ENCODE measurements at regions not wholly inside any gene's neighbourhood (a gene's known extent, or its start where the extent isn't known, plus 50 kb on each side); places are given as distances from the start of the nearest gene placed in this dataset.

GRCh38 chr4:15245006-15245530 is 182.8 kb upstream of the C1QTNF7 start:
- no peak overlapping the region for H3K4me3 ChIP-seq
- TF ChIP-seq CTCF (IDR thresholded peaks at IDR 0.05), result no peak
- H3K4me1 ChIP-seq (ENCODE audit: control insufficient read depth in 1 of 2, low read depth in 2 of 2), result peaks cover 8 to 14% of the 10 kb centered on the region in 2 donors
- no peak for DNase-seq (ENCODE audit: low spot score)
- ATAC-seq (ENCODE audit: insufficient number of reproducible peaks, low FRiP score, low read depth), result no peak
- no peak overlapping the region for H3K27ac ChIP-seq
- H3K27me3 ChIP-seq (replicated peaks; ENCODE audit: insufficient read depth), result no peaks in the 10 kb centered on the region
- H3K36me3 ChIP-seq, result no peaks in the 10 kb centered on the region
- H3K9me3 ChIP-seq, result no peaks in the 10 kb centered on the region

GRCh38 chr4:15250021-15250441 is 177.8 kb upstream of the C1QTNF7 start:
- no peak for TF ChIP-seq CTCF (IDR thresholded peaks at IDR 0.05)
- Histone ChIP-seq H3K36me3 (no peaks in the 10 kb centered on the region), H3K27ac (peak overlapping the region; percentile 39 to 58), H3K4me3 (no peak overlapping the region), H3K9me3 (no peaks in the 10 kb centered on the region), H3K4me1 (ENCODE audit: control insufficient read depth in 1 of 2, low read depth in 2 of 2) (peaks cover 5 to 41% of the 10 kb centered on the region in 2 donors), H3K27me3 (replicated peaks; ENCODE audit: insufficient read depth) (no peaks in the 10 kb centered on the region)
- DNase-seq (ENCODE audit: low spot score) (no peak), ATAC-seq (ENCODE audit: insufficient number of reproducible peaks, low FRiP score, low read depth) (no peak)

- DNase-seq (ENCODE audit: low spot score) (no peak), ATAC-seq (ENCODE audit: insufficient number of reproducible peaks, low FRiP score, low read depth) (no peak)
- H3K36me3 ChIP-seq, result no peaks in the 10 kb centered on the region
- peak overlapping the region; percentile 11 to 33 for H3K27ac ChIP-seq
- TF ChIP-seq CTCF (IDR thresholded peaks at IDR 0.05), result no peak
- no peaks in the 10 kb centered on the region for H3K27me3 ChIP-seq (replicated peaks; ENCODE audit: insufficient read depth)
- H3K4me1 ChIP-seq (ENCODE audit: control insufficient read depth in 1 of 2, low read depth in 2 of 2), result peaks cover 5 to 41% of the 10 kb centered on the region in 2 donors
- H3K9me3 ChIP-seq, result no peaks in the 10 kb centered on the region
- H3K4me3 ChIP-seq, result no peak overlapping the region
Observed at GRCh38 chr4:15253349-15253748, 174.5 kb upstream of the C1QTNF7 start.

- no peak for ATAC-seq (ENCODE audit: insufficient number of reproducible peaks, low FRiP score, low read depth)
- TF ChIP-seq CTCF (IDR thresholded peaks at IDR 0.05), result no peak
Observed at GRCh38 chr4:15254236-15254880, 173.5 kb upstream of the C1QTNF7 start.

GRCh38 chr4:15255537-15255936 is 172.3 kb upstream of the C1QTNF7 start:
- Histone ChIP-seq H3K9me3 (no peaks in the 10 kb centered on the region), H3K27ac (no peak overlapping the region), H3K4me1 (ENCODE audit: control insufficient read depth in 1 of 2, low read depth in 2 of 2) (peaks cover 3 to 31% of the 10 kb centered on the region in 2 donors), H3K27me3 (replicated peaks; ENCODE audit: insufficient read depth) (no peaks in the 10 kb centered on the region), H3K36me3 (no peaks in the 10 kb centered on the region), H3K4me3 (no peak overlapping the region)
- ATAC-seq (ENCODE audit: insufficient number of reproducible peaks, low FRiP score, low read depth), result no peak
- no peak for DNase-seq (ENCODE audit: low spot score)
- TF ChIP-seq CTCF (IDR thresholded peaks at IDR 0.05), result no peak

More at GRCh38 chr4:15254236-15254880, 173.5 kb upstream of the C1QTNF7 start:
- Histone ChIP-seq H3K27ac (no peak overlapping the region), H3K36me3 (no peaks in the 10 kb centered on the region), H3K27me3 (replicated peaks; ENCODE audit: insufficient read depth) (no peaks in the 10 kb centered on the region), H3K9me3 (no peaks in the 10 kb centered on the region), H3K4me3 (no peak overlapping the region), H3K4me1 (ENCODE audit: control insufficient read depth in 1 of 2, low read depth in 2 of 2) (peaks cover 5 to 40% of the 10 kb centered on the region in 2 donors)
- no peak for DNase-seq (ENCODE audit: low spot score)
